Endothelial cell of umbilical vein (primary cell): ENCODE measurements at regions not wholly inside any gene's neighbourhood (a gene's known extent, or its start where the extent isn't known, plus 50 kb on each side); places are given as distances from the start of the nearest gene placed in this dataset.

Source experiments
- FOS ChIP-seq: IDR thresholded peaks from 2 replicates; pipeline ENCODE4 v1.6.1; 2011; ENCODE audit warnings: mild to moderate bottlenecking, low read length, moderate library complexity, borderline replicate concordance; ENCODE audit not compliant: insufficient read depth
- JUN ChIP-seq: IDR thresholded peaks from 2 replicates; pipeline ENCODE4 v1.6.1; 2011; ENCODE audit warnings: borderline replicate concordance, low read depth; ENCODE audit not compliant: insufficient read length, insufficient read depth
- POLR2A ChIP-seq: IDR thresholded peaks from 2 replicates; pipeline ENCODE4 v1.6.1; 2012; ENCODE audit warnings: low read depth, mild to moderate bottlenecking, control low read depth, low read length
- POLR2AphosphoS5 ChIP-seq: IDR thresholded peaks from 2 replicates; pipeline ENCODE4 v1.6.1; 2012; ENCODE audit warnings: low read depth, mild to moderate bottlenecking, control low read depth, low read length, moderate library complexity; ENCODE audit not compliant: insufficient read depth
- TF ChIP-seq, protein P1 (sequence below), 2 donors: IDR thresholded peaks; 1 replicate in 1 of 2; 2 replicates in 1 of 2; pipeline ENCODE4 v1.5.1; 2011; ENCODE audit warnings: low read length in 2 of 2, mild to moderate bottlenecking in 2 of 2, moderate library complexity in 2 of 2, control low read depth in 1 of 2, inconsistent platforms in 1 of 2, low read depth in 1 of 2; ENCODE audit not compliant: insufficient read depth in 1 of 2; ENCODE audit errors: extremely low read depth in 1 of 2

DNA sequence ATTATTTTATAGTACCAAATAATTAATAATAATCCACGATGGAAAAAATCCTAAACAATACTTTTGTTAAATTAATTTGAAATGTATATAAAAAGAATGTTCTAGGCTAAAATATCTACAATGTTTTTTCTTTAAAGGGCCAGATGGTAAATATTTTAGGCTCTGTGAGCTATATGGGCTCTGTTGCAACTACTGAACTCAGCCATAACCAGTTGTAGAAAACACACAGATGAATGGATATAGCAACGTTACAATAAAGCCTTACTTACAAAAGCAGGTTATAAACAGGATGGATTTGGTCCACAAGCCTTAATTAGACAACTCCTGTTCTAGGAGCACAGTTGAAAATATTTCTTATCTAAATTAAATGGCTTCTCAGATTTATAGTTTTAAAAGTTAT, 245.2 kb downstream of the KCNC2 start:
- TF ChIP-seq, protein P1, sequence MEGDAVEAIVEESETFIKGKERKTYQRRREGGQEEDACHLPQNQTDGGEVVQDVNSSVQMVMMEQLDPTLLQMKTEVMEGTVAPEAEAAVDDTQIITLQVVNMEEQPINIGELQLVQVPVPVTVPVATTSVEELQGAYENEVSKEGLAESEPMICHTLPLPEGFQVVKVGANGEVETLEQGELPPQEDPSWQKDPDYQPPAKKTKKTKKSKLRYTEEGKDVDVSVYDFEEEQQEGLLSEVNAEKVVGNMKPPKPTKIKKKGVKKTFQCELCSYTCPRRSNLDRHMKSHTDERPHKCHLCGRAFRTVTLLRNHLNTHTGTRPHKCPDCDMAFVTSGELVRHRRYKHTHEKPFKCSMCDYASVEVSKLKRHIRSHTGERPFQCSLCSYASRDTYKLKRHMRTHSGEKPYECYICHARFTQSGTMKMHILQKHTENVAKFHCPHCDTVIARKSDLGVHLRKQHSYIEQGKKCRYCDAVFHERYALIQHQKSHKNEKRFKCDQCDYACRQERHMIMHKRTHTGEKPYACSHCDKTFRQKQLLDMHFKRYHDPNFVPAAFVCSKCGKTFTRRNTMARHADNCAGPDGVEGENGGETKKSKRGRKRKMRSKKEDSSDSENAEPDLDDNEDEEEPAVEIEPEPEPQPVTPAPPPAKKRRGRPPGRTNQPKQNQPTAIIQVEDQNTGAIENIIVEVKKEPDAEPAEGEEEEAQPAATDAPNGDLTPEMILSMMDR (IDR thresholded peaks at IDR 0.05; ENCODE audit: extremely low read depth in 1 of 2, insufficient read depth in 1 of 2, low read depth in 1 of 2, low read length in 2 of 2) = no peak
- no peak for TF ChIP-seq JUN
- no peak for TF ChIP-seq POLR2AphosphoS5
- no peak for TF ChIP-seq POLR2A
- no peak for TF ChIP-seq FOS
